ENCODE measurements at regions not wholly inside any gene's neighbourhood (a gene's known extent, or its start where the extent isn't known, plus 50 kb on each side); places are given as distances from the start of the nearest gene placed in this dataset.
A peak's percentile ranks its signal among the peaks of the same experiment; 100 is the strongest.
"Not testable (repeated sequence)": the region's sequence is repeated elsewhere in the genome, so short reads cannot be mapped to it uniquely, and the experiment has no call there.

DNA sequence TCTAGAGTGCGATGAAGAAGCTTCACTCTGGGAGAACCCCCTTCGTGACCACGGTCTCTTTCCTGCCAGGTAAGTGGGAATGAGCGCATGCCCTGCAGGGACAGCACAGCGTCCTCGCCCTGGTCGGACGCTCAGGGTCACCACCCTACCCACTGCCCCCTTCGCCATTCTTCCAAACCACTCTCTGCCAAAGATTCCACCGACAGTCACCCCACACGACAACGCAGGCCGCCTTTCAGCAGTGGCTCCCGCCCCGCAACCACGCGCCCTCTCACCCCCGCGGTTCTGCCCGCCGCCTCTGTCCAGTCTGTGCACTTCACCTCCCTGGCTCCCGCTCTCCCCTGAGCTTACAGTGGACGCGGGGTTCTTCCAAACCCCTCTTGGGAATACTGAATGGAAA lies 82.3 kb upstream of the FCGR1A start:
- H3K36me3 ChIP-seq (ENCODE audit: control insufficient read depth in 2 of 2, insufficient read depth in 2 of 2, low read length in 2 of 2); H3K9me3 ChIP-seq (ENCODE audit: control insufficient read depth in 2 of 2, low read length in 2 of 2); H3K4me3 ChIP-seq (ENCODE audit: low read length in 2 of 2); H3K27ac ChIP-seq (ENCODE audit: low read depth in 2 of 2, low read length in 2 of 2); H3K4me1 ChIP-seq (ENCODE audit: control insufficient read depth in 2 of 2, insufficient read depth in 2 of 2, low read length in 2 of 2); H3K27me3 ChIP-seq (ENCODE audit: control insufficient read depth in 2 of 2, insufficient read depth in 2 of 2, low read length in 2 of 2); H3K9ac ChIP-seq (ENCODE audit: low read depth in 1 of 2, low read length in 2 of 2): not testable (repeated sequence)

GRCh38 chr1:149700677-149701567 lies 81.6 kb upstream of the FCGR1A start:
- not testable (repeated sequence) for H3K9me3 ChIP-seq (ENCODE audit: control insufficient read depth in 2 of 2, low read length in 2 of 2); H3K27me3 ChIP-seq (ENCODE audit: control insufficient read depth in 2 of 2, insufficient read depth in 2 of 2, low read length in 2 of 2); H3K4me1 ChIP-seq (ENCODE audit: control insufficient read depth in 2 of 2, insufficient read depth in 2 of 2, low read length in 2 of 2); H3K36me3 ChIP-seq (ENCODE audit: control insufficient read depth in 2 of 2, insufficient read depth in 2 of 2, low read length in 2 of 2); H3K4me3 ChIP-seq (ENCODE audit: low read length in 2 of 2); H3K27ac ChIP-seq (ENCODE audit: low read depth in 2 of 2, low read length in 2 of 2); H3K9ac ChIP-seq (ENCODE audit: low read depth in 1 of 2, low read length in 2 of 2)

DNA sequence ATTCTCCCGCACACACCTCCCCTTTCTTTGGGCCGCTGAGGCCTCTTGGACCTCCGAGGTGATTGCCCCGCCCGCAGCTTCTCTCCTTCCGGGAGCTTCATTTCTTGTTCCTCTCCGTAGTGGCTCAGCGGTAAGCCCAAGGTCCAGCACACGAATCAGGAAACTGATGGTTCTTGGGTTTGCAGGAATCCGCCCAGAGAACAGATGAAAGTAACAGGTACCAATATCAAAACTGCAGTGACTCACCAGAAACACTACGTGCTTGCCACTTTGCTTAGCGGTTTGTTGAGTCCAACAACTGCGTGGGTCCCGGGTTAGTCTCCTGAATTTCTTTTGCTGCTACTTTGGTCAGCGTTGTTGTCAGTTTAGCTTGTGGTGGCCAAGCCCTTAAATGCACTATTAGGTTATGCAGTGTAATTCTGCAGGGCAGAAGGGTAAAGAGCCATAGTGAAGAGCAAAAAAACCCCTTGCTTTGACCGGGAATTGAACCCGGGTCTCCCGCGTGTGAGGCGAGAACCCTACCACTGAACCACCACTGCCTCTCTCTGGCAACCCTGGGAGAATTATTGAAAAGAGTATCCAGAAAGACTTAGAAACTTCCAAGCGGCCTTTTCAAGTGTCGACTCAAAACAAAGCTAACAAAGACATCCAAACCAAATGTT lies 74.2 kb upstream of the FCGR1A start:
- H3K36me3 ChIP-seq (ENCODE audit: control insufficient read depth in 2 of 2, insufficient read depth in 2 of 2, low read length in 2 of 2); H3K27ac ChIP-seq (ENCODE audit: low read depth in 2 of 2, low read length in 2 of 2); H3K9me3 ChIP-seq (ENCODE audit: control insufficient read depth in 2 of 2, low read length in 2 of 2); H3K27me3 ChIP-seq (ENCODE audit: control insufficient read depth in 2 of 2, insufficient read depth in 2 of 2, low read length in 2 of 2); H3K4me1 ChIP-seq (ENCODE audit: control insufficient read depth in 2 of 2, insufficient read depth in 2 of 2, low read length in 2 of 2); H3K9ac ChIP-seq (ENCODE audit: low read depth in 1 of 2, low read length in 2 of 2): not testable (repeated sequence)
- H3K4me3 ChIP-seq (ENCODE audit: low read length in 2 of 2), result peak overlapping the region in 1 of 2 donors; percentile 54

- H3K9ac ChIP-seq (ENCODE audit: low read depth in 1 of 2, low read length in 2 of 2); H3K4me3 ChIP-seq (ENCODE audit: low read length in 2 of 2); H3K27me3 ChIP-seq (ENCODE audit: control insufficient read depth in 2 of 2, insufficient read depth in 2 of 2, low read length in 2 of 2); H3K36me3 ChIP-seq (ENCODE audit: control insufficient read depth in 2 of 2, insufficient read depth in 2 of 2, low read length in 2 of 2); H3K9me3 ChIP-seq (ENCODE audit: control insufficient read depth in 2 of 2, low read length in 2 of 2); H3K27ac ChIP-seq (ENCODE audit: low read depth in 2 of 2, low read length in 2 of 2); H3K4me1 ChIP-seq (ENCODE audit: control insufficient read depth in 2 of 2, insufficient read depth in 2 of 2, low read length in 2 of 2): not testable (repeated sequence)
Measured at GRCh38 chr1:149711651-149712050, 70.8 kb upstream of the FCGR1A start.

- H3K9me3 ChIP-seq (ENCODE audit: control insufficient read depth in 2 of 2, low read length in 2 of 2); H3K9ac ChIP-seq (ENCODE audit: low read depth in 1 of 2, low read length in 2 of 2); H3K36me3 ChIP-seq (ENCODE audit: control insufficient read depth in 2 of 2, insufficient read depth in 2 of 2, low read length in 2 of 2); H3K27ac ChIP-seq (ENCODE audit: low read depth in 2 of 2, low read length in 2 of 2); H3K4me3 ChIP-seq (ENCODE audit: low read length in 2 of 2); H3K4me1 ChIP-seq (ENCODE audit: control insufficient read depth in 2 of 2, insufficient read depth in 2 of 2, low read length in 2 of 2); H3K27me3 ChIP-seq (ENCODE audit: control insufficient read depth in 2 of 2, insufficient read depth in 2 of 2, low read length in 2 of 2): not testable (repeated sequence)
Measured at GRCh38 chr1:149712154-149712927, 70.2 kb upstream of the FCGR1A start.

- H3K4me3 ChIP-seq (ENCODE audit: low read length in 2 of 2); H3K36me3 ChIP-seq (ENCODE audit: control insufficient read depth in 2 of 2, insufficient read depth in 2 of 2, low read length in 2 of 2); H3K27me3 ChIP-seq (ENCODE audit: control insufficient read depth in 2 of 2, insufficient read depth in 2 of 2, low read length in 2 of 2); H3K4me1 ChIP-seq (ENCODE audit: control insufficient read depth in 2 of 2, insufficient read depth in 2 of 2, low read length in 2 of 2); H3K27ac ChIP-seq (ENCODE audit: low read depth in 2 of 2, low read length in 2 of 2); H3K9me3 ChIP-seq (ENCODE audit: control insufficient read depth in 2 of 2, low read length in 2 of 2); H3K9ac ChIP-seq (ENCODE audit: low read depth in 1 of 2, low read length in 2 of 2): not testable (repeated sequence)
Measured at GRCh38 chr1:149713513-149713912, 69.0 kb upstream of the FCGR1A start.

- not testable (repeated sequence) for H3K4me1 ChIP-seq (ENCODE audit: control insufficient read depth in 2 of 2, insufficient read depth in 2 of 2, low read length in 2 of 2); H3K9ac ChIP-seq (ENCODE audit: low read depth in 1 of 2, low read length in 2 of 2); H3K9me3 ChIP-seq (ENCODE audit: control insufficient read depth in 2 of 2, low read length in 2 of 2); H3K27ac ChIP-seq (ENCODE audit: low read depth in 2 of 2, low read length in 2 of 2); H3K27me3 ChIP-seq (ENCODE audit: control insufficient read depth in 2 of 2, insufficient read depth in 2 of 2, low read length in 2 of 2); H3K4me3 ChIP-seq (ENCODE audit: low read length in 2 of 2); H3K36me3 ChIP-seq (ENCODE audit: control insufficient read depth in 2 of 2, insufficient read depth in 2 of 2, low read length in 2 of 2)
Measured at GRCh38 chr1:149713952-149714351, 68.5 kb upstream of the FCGR1A start.

GRCh38 chr1:149724618-149725302 lies 57.7 kb upstream of the FCGR1A start:
- not testable (repeated sequence) for H3K4me3 ChIP-seq (ENCODE audit: low read length in 2 of 2); H3K9ac ChIP-seq (ENCODE audit: low read depth in 1 of 2, low read length in 2 of 2); H3K27ac ChIP-seq (ENCODE audit: low read depth in 2 of 2, low read length in 2 of 2); H3K4me1 ChIP-seq (ENCODE audit: control insufficient read depth in 2 of 2, insufficient read depth in 2 of 2, low read length in 2 of 2); H3K36me3 ChIP-seq (ENCODE audit: control insufficient read depth in 2 of 2, insufficient read depth in 2 of 2, low read length in 2 of 2); H3K27me3 ChIP-seq (ENCODE audit: control insufficient read depth in 2 of 2, insufficient read depth in 2 of 2, low read length in 2 of 2); H3K9me3 ChIP-seq (ENCODE audit: control insufficient read depth in 2 of 2, low read length in 2 of 2)

DNA sequence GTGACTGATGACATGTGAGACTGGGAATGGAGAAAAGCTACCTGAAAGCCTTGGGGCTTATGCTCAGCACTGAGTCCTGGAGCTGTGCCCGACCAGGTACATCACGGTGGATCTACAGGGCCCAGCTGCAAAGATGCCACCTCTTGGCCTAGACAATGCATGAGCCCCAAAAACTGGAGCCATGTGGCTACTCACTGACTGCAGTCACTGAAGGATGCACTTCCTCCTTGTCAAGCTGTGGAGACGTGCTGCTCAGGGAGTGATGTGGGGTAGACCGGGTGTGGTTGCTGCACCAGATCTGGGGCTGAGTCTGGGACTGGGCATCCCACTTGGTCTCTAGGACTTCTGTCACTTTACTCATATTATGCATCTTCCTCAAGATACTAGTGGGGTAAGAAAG lies 55.8 kb upstream of the FCGR1A start:
- H3K27ac ChIP-seq (ENCODE audit: low read depth in 2 of 2, low read length in 2 of 2); H3K36me3 ChIP-seq (ENCODE audit: control insufficient read depth in 2 of 2, insufficient read depth in 2 of 2, low read length in 2 of 2); H3K4me1 ChIP-seq (ENCODE audit: control insufficient read depth in 2 of 2, insufficient read depth in 2 of 2, low read length in 2 of 2); H3K27me3 ChIP-seq (ENCODE audit: control insufficient read depth in 2 of 2, insufficient read depth in 2 of 2, low read length in 2 of 2); H3K9ac ChIP-seq (ENCODE audit: low read depth in 1 of 2, low read length in 2 of 2); H3K9me3 ChIP-seq (ENCODE audit: control insufficient read depth in 2 of 2, low read length in 2 of 2); H3K4me3 ChIP-seq (ENCODE audit: low read length in 2 of 2): not testable (repeated sequence)

GRCh38 chr1:149728598-149728997 lies 53.9 kb upstream of the FCGR1A start:
- not testable (repeated sequence) for H3K36me3 ChIP-seq (ENCODE audit: control insufficient read depth in 2 of 2, insufficient read depth in 2 of 2, low read length in 2 of 2); H3K9ac ChIP-seq (ENCODE audit: low read depth in 1 of 2, low read length in 2 of 2); H3K9me3 ChIP-seq (ENCODE audit: control insufficient read depth in 2 of 2, low read length in 2 of 2); H3K27ac ChIP-seq (ENCODE audit: low read depth in 2 of 2, low read length in 2 of 2); H3K4me1 ChIP-seq (ENCODE audit: control insufficient read depth in 2 of 2, insufficient read depth in 2 of 2, low read length in 2 of 2); H3K4me3 ChIP-seq (ENCODE audit: low read length in 2 of 2); H3K27me3 ChIP-seq (ENCODE audit: control insufficient read depth in 2 of 2, insufficient read depth in 2 of 2, low read length in 2 of 2)
